NCI-H1417 treated with DMSO at 0.1 percent for 48 hours (cell line): ENCODE measurements at regions not wholly inside any gene's neighbourhood (a gene's known extent, or its start where the extent isn't known, plus 50 kb on each side); places are given as distances from the start of the nearest gene placed in this dataset.
"Not testable (repeated sequence)": the region's sequence is repeated elsewhere in the genome, so short reads cannot be mapped to it uniquely, and the experiment has no call there.

Source experiments
- DNase-seq: peaks from one replicate; lab custom pipeline; 2025; lab: John Stamatoyannopoulos, UW

DNA sequence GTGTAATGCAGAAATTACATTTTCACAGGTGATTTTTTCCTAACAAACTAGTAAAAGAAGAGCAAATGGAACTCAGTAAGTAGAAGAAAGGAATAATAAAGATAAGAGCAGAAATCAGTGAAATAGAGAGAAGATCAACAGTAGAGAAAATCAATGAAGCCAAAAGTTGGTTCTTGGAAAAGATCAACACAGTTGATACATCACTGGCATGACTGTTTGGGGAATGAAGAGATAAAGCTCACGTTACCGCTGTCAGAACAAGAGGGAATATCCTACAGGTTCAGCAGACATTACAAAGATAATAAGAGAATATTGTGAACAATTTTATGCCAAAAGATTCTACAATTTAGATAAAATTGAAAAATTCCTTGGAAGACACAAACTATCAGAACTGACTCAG, 146.4 kb downstream of the ACTR3B start:
- DNase-seq = no peak

- DNase-seq = no peak
These were observed 147.7 kb downstream of the ACTR3B start for GRCh38 chr7:152907042-152907761.

GRCh38 chr7:152909280-152909679, 149.7 kb downstream of the ACTR3B start:
- no peak for DNase-seq

DNA sequence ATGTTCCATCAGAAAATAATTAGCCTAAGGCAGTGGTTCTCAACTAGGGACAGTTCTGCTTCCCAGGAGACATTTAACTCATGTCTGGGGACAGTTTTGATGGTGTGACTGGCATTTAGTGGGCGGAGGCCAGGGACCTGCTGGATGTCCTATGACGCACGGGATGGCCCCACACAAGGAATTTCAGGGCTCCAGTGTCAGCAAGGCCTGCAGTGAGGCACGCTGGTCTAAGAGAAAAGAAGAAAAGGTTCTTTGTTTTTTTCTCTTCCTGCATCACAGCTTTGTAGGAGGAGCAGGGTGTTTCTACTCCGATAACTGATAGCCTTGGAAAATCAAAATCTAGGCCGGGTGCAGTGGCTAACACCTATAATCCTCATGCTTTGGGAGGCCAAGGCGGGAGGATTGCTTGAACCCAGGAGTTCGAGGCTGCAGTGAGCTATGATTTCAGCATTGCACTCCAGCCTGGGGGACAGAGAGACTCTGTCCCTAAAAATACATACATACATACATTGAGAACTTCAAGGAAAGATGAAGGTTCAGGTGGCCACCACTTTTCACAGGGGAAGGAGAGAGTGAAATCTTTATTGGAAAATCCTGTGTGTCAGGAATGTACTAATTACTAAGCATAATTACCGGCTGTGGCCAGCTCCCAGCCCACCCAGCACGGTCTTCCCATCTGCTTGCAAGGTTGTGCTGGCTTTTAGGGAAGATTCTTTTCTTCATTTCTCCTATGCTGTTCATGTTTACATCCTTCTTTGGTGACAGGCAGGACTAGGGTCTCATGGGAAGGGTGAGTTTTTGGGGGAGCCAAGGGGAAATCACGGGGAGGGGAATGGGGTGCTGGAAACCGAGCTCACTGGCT, 150.4 kb downstream of the ACTR3B start:
- no peak for DNase-seq

DNA sequence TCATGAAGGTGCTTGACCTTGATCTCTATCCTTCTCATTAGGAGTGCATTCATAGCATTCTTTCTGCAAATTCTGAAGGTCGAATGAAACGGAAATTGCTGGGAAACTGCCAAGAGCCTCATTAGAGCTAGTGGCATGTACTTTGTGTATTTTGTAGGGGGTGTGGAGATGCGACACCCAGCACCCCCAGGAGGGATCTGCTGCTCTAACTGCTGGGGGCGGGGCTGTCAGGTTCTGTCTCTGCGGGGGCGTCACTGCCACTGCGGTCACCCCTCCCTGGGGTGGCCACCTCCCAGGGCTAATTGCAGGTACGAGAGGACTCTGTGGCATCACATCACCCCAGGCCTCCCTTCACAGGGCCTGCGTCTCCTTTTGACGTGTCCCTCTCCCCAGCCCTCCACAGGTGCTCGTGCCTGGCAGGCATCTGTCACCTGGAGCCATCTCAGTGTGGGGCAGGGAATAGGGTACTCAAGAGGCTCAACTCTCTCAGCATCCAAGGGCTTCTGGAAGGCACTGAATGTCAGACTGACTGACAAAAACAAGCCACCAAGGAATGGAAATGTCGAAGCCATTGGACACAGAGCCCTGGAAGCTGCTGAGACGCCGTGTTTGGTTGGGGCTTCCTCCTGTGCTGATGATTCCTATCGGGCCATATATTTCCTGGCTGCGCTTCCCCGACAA, 151.1 kb downstream of the ACTR3B start:
- DNase-seq = peak; percentile 94

DNA sequence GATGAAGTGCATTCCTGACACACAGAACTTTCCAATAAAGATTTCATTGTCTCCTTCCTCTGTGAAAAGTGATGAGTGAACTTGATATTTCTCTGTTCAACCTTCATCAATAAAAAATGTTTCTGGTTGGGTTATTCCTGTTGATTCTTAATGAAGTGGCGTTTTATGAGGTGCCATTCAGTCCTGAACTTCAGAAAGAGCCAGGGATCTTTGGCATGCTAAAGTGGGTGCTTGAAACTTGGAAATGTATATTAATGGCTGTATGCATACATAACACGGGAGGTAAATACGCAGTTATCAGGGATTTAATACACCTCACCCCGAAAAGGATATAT, 151.6 kb downstream of the ACTR3B start:
- DNase-seq = no peak

DNA sequence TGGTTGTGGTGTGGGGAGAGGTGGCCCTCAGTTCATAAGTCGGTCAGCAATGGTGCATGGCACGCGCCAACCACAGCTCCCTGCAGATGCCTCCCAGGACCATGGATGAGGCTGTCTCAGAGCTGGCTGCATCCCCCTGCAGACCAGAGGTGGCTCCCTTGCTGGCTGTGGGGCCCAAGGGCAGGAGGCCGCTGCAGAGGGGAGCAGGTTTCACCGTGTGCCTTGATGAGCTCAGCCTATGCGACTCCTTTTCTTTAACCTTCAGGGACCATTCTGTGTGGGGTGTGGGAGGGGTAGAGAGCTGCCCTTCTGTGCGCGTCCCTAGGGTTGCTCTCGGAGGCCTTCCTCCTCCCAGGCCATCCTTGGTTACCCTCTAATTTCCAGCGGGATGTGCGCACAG, 152.4 kb downstream of the ACTR3B start:
- no peak for DNase-seq

DNA sequence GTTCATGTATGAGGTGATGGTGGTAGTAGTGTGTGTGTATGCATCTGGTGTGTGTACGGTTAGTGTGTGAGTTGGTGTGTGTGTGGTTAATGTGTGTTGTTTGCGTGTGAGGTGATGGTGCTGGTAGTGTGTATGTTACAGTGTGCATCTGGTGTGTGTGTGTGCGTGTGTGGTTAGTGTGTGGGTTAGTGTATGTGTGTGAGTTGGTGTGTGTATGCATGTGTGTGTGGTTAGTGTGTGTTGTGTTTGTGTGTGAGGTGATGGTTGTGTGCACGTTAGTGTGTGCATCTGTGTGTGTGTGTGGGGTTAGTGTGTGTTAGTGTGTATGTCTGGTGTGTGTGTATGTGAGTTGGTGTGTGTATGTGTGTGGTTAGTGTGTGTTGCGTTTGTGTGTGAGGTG, 153.0 kb downstream of the ACTR3B start:
- DNase-seq = no peak

DNA sequence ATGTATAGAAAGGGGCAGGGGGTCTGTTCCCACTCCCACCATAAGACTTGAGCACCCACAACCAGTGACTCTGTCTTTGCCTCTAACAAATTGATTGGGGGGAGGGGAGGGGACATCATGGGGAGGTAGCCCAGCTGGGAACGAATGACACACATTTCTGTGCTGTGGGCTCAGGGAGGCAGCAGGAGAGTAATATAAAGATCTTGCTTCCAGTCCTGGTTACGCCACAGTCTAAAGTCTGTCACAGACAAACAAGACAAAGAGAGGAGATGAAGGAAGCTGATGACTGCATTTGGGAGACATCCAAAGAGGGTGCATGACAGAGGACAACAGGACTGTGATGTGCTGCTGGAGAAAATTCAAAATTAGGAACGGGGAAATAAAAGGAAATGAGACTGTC, 153.9 kb downstream of the ACTR3B start:
- no peak for DNase-seq

DNA sequence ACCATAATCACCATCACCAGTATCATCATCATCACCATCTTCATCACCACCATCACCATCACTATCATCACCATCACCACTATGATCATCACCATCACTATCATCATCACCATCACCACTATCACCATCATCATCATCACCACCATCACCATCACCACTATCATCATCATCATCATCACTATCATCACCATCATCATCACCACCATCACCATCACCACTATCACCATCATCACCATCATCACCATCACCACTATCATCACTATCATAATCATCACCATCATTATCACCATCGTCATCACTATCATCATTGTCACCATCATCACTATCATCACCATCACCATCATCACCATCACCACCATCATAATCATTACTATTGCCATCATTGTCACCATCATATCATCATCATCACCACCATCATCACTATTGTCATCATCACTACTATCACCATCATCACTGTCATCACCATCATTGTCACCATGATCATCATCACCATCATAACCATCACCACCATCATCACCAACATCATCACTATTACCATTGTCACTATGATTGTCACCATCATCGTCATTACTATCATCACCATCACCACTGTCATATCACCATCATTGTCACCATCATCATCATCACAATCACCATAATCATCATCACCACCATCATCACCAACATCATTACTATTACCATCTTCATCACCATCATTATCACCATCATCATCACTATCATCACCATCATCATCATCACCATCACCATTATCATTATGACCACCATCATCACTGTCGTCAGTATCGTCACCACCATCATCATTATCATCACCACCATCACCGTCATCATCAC, 154.7 kb downstream of the ACTR3B start:
- DNase-seq = no peak

GRCh38 chr7:152914845-152915102, 155.2 kb downstream of the ACTR3B start:
- not testable (repeated sequence) for DNase-seq

DNA sequence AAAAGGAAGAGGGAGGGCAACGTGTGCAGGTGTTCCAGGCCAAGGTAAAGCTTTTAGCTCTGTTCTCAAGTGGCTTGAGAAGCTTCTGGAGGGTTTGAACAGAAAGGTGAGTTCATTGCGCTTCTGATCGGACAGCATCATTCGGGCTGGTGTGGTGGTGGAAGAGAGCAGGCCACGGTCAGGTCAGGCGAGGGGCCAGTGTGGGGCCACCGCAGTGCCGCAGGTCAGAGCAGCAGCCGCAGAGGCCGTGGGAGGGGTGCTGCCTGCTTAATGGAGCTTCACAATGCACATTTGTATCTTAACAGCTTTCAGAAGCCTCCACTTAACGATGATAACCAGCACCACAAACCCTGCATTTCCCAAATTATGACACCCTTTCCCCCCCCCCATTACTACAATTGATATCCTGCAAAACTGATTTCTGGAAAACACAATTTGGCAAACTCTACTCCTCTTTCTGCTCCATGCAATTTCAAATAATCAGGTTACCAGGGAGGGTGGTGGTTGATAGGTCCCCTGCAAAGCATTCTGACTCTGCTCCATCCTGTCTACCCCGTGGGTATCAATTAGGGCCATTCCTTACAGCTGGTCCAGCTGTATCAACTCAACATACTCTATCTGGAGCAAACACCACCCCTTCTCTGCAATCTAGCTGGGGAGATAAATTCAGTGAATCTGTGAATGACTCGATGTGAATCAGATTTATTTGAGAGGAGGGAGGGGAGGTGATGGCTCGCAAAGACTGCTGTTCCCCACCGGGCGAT, 162.9 kb downstream of the ACTR3B start:
- DNase-seq = no peak

DNA sequence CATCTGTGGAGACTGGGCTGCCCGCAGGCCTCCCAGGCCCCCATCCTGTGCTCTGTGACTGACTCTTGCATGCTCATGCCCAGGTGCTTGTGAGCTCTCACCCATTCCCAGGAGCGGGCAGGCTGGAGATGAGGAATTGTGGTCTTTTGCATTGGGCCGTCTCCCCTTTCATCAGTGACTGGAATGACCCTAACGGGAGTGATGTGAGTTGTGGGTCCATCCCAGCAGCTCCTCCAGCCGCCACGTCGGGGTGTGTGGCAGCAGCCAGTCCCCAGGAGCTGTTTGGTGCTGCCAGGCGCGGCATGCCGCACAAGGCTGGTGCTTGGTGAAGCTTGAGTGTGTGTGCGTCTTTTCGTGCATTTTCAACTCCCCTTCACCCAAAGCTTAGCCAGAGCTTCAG, 164.2 kb downstream of the ACTR3B start:
- DNase-seq = no peak

DNA sequence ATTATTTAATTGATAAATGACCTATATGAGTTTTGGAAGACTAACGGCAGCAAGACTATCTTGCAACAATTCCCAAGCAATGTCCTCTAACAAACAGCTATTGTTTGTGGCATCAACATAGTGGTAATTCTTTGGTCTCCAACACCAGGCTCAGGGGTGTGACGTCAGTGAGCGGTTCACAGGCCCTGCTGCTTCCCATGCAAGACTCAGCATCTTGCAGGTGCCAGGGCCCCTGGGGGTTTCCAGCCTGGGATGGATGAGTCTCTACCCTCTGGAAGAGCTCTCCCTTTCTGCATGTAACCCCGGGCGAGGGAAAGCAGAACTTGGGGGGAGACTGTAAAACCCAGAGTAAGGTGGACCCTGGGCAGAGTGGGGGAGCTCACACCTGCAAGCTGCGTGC, 164.7 kb downstream of the ACTR3B start:
- DNase-seq = no peak

GRCh38 chr7:152924826-152925411, 165.4 kb downstream of the ACTR3B start:
- no peak for DNase-seq

- no peak for DNase-seq
These were observed 166.0 kb downstream of the ACTR3B start for GRCh38 chr7:152925412-152926147.

DNA sequence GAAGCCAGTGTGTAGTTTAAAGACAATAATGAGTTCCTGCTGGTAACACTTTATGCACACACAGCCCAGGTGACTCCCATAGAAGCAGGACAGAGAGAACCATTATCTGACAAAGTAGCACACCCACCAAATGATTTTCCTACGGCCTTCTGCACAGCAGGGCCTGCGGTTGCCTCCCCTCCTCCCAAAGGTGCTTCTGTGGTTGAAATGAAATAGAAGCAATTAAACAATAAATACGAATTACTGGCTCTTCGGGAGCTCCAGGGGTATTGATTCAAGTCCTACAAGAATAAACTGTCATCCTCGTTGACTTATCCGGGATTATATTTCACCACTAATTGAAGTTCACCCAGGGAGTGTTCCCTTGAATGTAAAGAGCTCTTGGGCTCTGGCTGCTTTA, 172.1 kb downstream of the ACTR3B start:
- peak; percentile 68 for DNase-seq

DNA sequence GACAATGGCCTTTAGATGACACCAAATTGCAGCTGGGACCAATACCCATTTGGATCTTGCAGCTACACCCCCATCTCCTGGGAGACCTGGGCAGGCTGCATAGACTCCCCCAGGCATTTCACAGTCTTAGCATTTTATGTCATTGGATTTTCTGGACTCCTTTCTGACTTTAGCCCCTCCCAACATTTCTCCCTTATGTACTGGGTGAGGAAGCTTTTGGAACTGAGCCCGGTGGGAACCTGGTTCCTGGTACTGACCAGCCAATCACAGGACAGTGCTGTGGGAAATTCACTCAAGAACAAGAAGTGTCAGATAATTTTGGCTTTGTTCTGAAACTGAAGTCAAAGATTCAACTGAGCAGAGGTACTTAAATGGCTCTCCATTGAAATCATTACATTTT, 177.7 kb downstream of the ACTR3B start:
- no peak for DNase-seq

DNA sequence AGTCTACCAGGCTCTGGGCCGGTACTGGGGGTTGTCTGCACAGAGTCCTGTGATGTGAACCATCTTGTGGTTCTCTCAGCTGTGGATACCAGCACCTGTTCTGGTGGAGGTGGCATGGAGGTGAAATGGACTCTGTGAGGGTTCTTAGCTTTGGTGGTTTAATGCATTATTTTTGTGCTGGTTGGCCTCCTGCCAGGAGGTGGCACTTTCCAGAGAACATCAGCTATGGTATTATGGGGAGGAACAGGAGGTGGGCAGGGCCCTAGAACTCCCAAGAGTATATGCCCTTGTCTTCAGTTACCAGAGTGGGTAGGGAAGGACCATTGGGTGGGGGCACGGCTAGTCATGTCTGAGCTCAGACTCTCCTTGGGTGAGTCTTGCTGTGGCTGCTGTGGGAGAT, 187.1 kb downstream of the ACTR3B start:
- DNase-seq = not testable (repeated sequence)

DNA sequence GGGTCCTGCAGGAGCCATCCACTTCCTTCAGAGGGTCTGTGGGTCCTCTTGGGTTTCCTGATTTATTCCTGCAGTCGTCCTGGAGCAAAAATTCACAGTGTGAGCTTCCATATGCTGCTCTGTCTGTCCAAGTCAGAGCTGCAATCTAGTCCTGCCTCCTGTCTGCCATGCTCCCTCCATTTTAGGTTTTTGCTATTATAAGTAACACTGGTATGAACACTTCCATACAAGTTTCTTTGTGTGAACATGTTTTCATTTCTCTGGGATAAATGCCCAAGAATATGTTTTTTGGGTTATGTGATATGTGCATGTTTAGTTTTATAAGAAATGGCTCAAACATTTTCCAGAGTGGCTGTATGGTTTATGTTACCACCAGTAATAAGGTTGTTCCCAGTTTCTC, 188.1 kb downstream of the ACTR3B start:
- DNase-seq = no peak

GRCh38 chr7:152949253-152949652, 189.7 kb downstream of the ACTR3B start:
- no peak for DNase-seq
